Heart right ventricle (tissue), 16 donors: ENCODE measurements at regions not wholly inside any gene's neighbourhood (a gene's known extent, or its start where the extent isn't known, plus 50 kb on each side); places are given as distances from the start of the nearest gene placed in this dataset.

Source experiments
- ATAC-seq, 8 donors: fragments of 200-7000 bp; cut with Tn5 transposase; one replicate each; pipeline ENCODE4 v1.9.1; 2020; ENCODE audit warnings: mild to moderate bottlenecking in 8 of 8, moderate library complexity in 8 of 8, moderate number of reproducible peaks in 1 of 8
- DNase-seq, 2 donors: peaks; one replicate each; pipeline ENCODE4 v3.0.0-alpha.2; 2020
- H3K27ac ChIP-seq, 10 donors: fragments of 200-600 bp; sonication (generic) in 2 of 10; one replicate each; pipeline versions ENCODE4 v1.5.0 to v1.8.0; 2020 to 2022; ENCODE audit warnings: mild to moderate bottlenecking in 3 of 10
- H3K27me3 ChIP-seq, 7 donors: fragments of 200-600 bp; one replicate each; pipeline ENCODE4 v1.8.0; 2021 to 2022; ENCODE audit warnings: mild to moderate bottlenecking in 2 of 7
- H3K36me3 ChIP-seq, 9 donors: fragments of 200-600 bp; sonication (generic) in 1 of 9; one replicate each; pipeline versions ENCODE4 v1.5.0 to v1.8.0; 2020 to 2022; ENCODE audit warnings: mild to moderate bottlenecking in 2 of 9
- H3K4me1 ChIP-seq, 9 donors: fragments of 200-600 bp; sonication (generic) in 1 of 9; one replicate each; pipeline versions ENCODE4 v1.5.0 to v1.8.0; 2020 to 2022; ENCODE audit warnings: mild to moderate bottlenecking in 4 of 9
- H3K4me3 ChIP-seq, 10 donors: fragments of 200-600 bp; sonication (generic) in 2 of 10; one replicate each; pipeline versions ENCODE4 v1.5.0 to v1.8.0; 2020 to 2022; ENCODE audit warnings: mild to moderate bottlenecking in 7 of 10, moderate library complexity in 2 of 10
- H3K9me3 ChIP-seq, 11 donors: fragments of 200-600 bp in 10 of 11; sonication (generic) in 2 of 11; one replicate each; pipeline versions ENCODE4 v1.5.0 to v1.8.0; 2013 to 2022; ENCODE audit warnings: mild to moderate bottlenecking in 2 of 11, control low read depth in 1 of 11, moderate library complexity in 1 of 11
- CTCF ChIP-seq, 9 donors: fragments of 200-600 bp; sonication (generic) in 2 of 9; IDR thresholded peaks; one replicate each; pipeline versions ENCODE4 v1.5.0 to v1.8.0; 2021 to 2022; ENCODE audit warnings: antibody characterized with exemption in 9 of 9, mild to moderate bottlenecking in 5 of 9, moderate library complexity in 1 of 9
- WGBS, 2 donors: extraction: QIAGEN DNeasy Blood & Tissue Kit; methylation state at CpG; one replicate each; pipeline ENCODE4 v1.1.7; 2013; ENCODE audit warnings: inconsistent platforms in 1 of 2; 5-methylcytosine and 5-hydroxymethylcytosine counted together
- intact Hi-C, 10 donors: fragments of 100-400 bp; cut with DNase I; formaldehyde crosslinking; loops; one replicate each; pipeline versions ENCODE4 v1.11.1 to v1.14.2; 2022
- donor health status: Arrhythmogenic right ventricular cardiomyopathy.
- donor health status: ischemic (EF 13 %, LVEDD 7.1; RV severe dilation, severe dysfunction).
- donor health status: healthy with polysubstance abuse.
- donor health status: DM: no; HTN: yes; CAD: no.
- donor health status: DM: no; HTN: no; CAD: no.
- donor health status: ischemic (EF 25% LVEDD 6.9; RV normal size, moderate dysfunction).
- donor health status: ischemic (EF 25% LVEDD 5.7; RV mildly dilated, moderate dysfunction).
- donor health status: healthy.
- donor health status: DM: yes; HTN: yes; CAD: no.
- donor health status: Ischemic cardiomyopathy.
- donor health status: ischemic (EF 35%, LVEDD 5.7; RV mildly dilated, moderate dysfunction).
- donor health status: nonischemic (EF 11% LVEDD 7.7; RV severe dilation, severe dysfunction).
- donor health status: DM: yes; HTN: yes; CAD: no.
- donor health status: PGD.
- donor health status: ischemic (EF 29% LVEDD 5.4; RV normal size, mild dysfunction).
- donor health status: nonischemic (EF 23%, LVEDD 6.1; RV moderate dilation, normal function).

DNA sequence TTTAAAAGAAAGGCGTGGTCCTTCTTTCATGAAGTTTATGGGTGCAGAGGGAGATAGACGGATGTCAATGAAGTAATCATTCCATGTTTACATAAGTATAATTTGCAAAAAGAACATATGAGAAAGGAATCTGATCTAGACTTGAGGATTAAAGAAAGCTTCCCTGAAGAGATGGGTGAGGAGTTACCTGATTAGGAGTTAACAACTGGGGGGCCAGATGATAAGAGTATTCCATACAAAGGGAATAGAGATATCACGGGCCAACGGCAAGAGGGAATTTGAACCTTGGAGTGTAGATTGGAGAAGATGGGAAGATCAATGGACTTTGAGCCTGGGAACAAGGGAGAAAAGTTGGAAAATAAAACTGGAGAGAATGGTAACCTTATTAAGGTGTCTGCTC lies 1959.9 kb upstream of the WWC1 start:
- no peaks in the 10 kb centered on the region for H3K27me3 ChIP-seq
- ATAC-seq (no peak), DNase-seq (no peak)
- no peak for TF ChIP-seq CTCF (IDR thresholded peaks at IDR 0.05)
- no peak overlapping the region for H3K27ac ChIP-seq
- H3K36me3 ChIP-seq: no peaks in the 10 kb centered on the region
- WGBS, 2 donors: 81 to 83% methylated on average over 4 of the region's 4 CpGs
- peaks cover 0 to 8% (median 0%) of the 10 kb centered on the region in 11 donors for H3K9me3 ChIP-seq
- H3K4me1 ChIP-seq: no peaks in the 10 kb centered on the region
- intact Hi-C loops: no loop called here
- no peak overlapping the region for H3K4me3 ChIP-seq

DNA sequence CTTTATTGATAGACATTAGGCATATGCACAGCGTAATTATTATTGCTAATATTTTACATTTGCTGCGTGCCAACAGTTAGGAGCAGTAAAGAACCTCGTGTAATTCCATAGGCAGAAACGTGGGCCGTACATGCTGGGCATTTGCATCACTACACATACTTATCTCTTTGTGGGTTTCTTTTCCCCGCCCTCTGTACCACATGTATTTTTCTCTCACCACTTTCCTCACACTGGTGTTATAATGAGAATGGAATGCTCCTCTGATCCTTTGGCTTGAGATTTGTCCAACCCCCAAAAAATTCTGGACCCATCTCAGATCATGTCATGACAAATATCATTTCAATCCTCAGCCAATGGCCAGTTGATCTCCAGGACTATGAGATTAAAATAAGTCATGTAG lies 1952.6 kb upstream of the WWC1 start:
- DNase-seq (no peak), ATAC-seq (no peak)
- Histone ChIP-seq H3K9me3 (peaks cover 0 to 10% (median 0%) of the 10 kb centered on the region in 11 donors), H3K27me3 (no peaks in the 10 kb centered on the region), H3K36me3 (no peaks in the 10 kb centered on the region), H3K27ac (no peak overlapping the region), H3K4me1 (no peaks in the 10 kb centered on the region), H3K4me3 (no peak overlapping the region)
- intact Hi-C loops: no loop called here
- 87% methylated on average over 6 of the region's 6 CpGs for WGBS, 2 donors
- no peak for TF ChIP-seq CTCF (IDR thresholded peaks at IDR 0.05)

DNA sequence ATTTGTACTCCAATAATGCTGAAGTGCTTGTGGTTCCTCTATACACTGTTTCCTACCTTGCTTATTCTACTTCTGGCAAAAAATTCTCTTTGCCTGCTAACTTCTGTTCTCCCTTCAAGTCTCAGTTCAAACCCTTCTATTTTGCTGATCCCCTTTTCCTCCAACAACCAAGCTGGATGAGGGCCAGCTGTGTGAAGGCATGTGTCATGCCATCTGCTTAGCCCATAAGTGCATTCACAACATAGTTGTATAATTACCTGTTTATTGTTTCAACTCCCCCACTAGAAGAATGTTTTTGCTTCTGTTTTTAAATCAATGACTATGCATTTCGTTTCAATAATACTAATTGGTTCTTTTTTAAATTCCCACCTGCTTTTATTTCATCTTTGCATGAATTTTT lies 1951.4 kb upstream of the WWC1 start:
- Histone ChIP-seq H3K36me3 (no peaks in the 10 kb centered on the region), H3K4me1 (no peaks in the 10 kb centered on the region), H3K27ac (no peak overlapping the region), H3K9me3 (peaks cover 0 to 10% (median 0%) of the 10 kb centered on the region in 11 donors), H3K27me3 (no peaks in the 10 kb centered on the region), H3K4me3 (no peak overlapping the region)
- intact Hi-C loops: no loop called here
- no peak for TF ChIP-seq CTCF (IDR thresholded peaks at IDR 0.05)
- ATAC-seq (no peak), DNase-seq (no peak)
- 28 to 65% methylated on average over 1 of the region's 1 CpG for WGBS, 2 donors

DNA sequence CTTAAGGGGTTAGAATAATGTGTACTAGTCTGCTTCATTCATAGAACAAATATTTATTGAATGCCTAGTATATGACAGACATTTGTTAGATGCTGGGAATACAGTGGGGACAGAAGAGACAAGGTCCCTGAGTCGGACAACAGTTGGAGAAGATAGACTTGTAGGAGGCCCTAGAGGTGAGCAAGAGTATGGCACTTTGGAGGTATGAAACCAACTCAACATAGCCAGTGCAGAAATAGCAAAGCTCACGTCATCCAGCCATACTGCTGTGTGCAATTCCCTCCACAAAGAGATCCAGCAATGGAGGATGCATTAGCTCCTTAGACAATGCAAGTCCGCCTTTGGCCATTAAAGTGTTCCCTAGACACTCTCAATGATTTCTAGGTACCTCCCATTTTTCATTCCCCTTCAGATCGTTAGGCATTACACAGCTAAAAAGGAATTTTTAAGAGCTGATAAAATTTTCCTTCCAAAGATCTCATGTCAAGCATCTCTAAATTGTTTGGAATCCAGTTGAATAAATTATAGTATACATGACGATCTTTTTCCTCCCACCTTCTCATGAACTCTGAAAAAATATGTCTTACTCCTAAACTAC lies 1949.6 kb upstream of the WWC1 start:
- Histone ChIP-seq H3K27ac (no peak overlapping the region), H3K27me3 (no peaks in the 10 kb centered on the region), H3K4me3 (no peak overlapping the region), H3K9me3 (peaks cover 0 to 3% (median 0%) of the 10 kb centered on the region in 11 donors), H3K4me1 (no peaks in the 10 kb centered on the region), H3K36me3 (no peaks in the 10 kb centered on the region)
- peak in 1 of 9 donors; percentile 10 for TF ChIP-seq CTCF (IDR thresholded peaks at IDR 0.05)
- intact Hi-C loops: no loop called here
- DNase-seq (no peak), ATAC-seq (peak in 1 of 8 donors; percentile 41)
- 65 to 68% methylated on average over 5 of the region's 5 CpGs for WGBS, 2 donors
